Mesodermal cell (in vitro differentiated cells): ENCODE measurements at regions not wholly inside any gene's neighbourhood (a gene's known extent, or its start where the extent isn't known, plus 50 kb on each side); places are given as distances from the start of the nearest gene placed in this dataset.
"Not testable (repeated sequence)": the region's sequence is repeated elsewhere in the genome, so short reads cannot be mapped to it uniquely, and the experiment has no call there.

Experiments
- H3K27ac ChIP-seq: 2 replicates; pipeline ENCODE4 v1.7.0; 2013; ENCODE audit warnings: mild to moderate bottlenecking, low read depth, low read length, moderate library complexity; ENCODE audit not compliant: severe bottlenecking
- H3K36me3 ChIP-seq: 2 replicates; pipeline ENCODE4 v1.7.1; 2013; ENCODE audit warnings: mild to moderate bottlenecking, low read length, moderate library complexity; ENCODE audit not compliant: control insufficient read depth, insufficient read depth
- H3K4me1 ChIP-seq: one replicate; pipeline ENCODE4 v1.7.1; 2013; ENCODE audit warnings: mild to moderate bottlenecking, low read length; ENCODE audit not compliant: insufficient read depth, control insufficient read depth, poor library complexity, severe bottlenecking
- H3K4me3 ChIP-seq: 2 replicates; pipeline ENCODE4 v1.7.0; 2013; ENCODE audit warnings: low read length, control low read depth, mild to moderate bottlenecking; ENCODE audit not compliant: insufficient read depth, poor library complexity, severe bottlenecking; ENCODE audit errors: extremely low read depth
- H3K9me3 ChIP-seq: 2 replicates; pipeline ENCODE4 v1.7.1; 2013; ENCODE audit warnings: mild to moderate bottlenecking, low read length, moderate library complexity; ENCODE audit not compliant: control insufficient read depth
- WGBS, 2 experiments: methylation state at CpG; one replicate each; pipeline ENCODE4 v1.1.5; 2013; ENCODE audit warnings: missing lambda C conversion rate in 2 of 2; ENCODE audit not compliant: insufficient coverage in 2 of 2; 5-methylcytosine and 5-hydroxymethylcytosine counted together

GRCh38 chr21:39080366-39080765 lies 102.9 kb downstream of the PSMG1 start:
- H3K27ac ChIP-seq, result no peak overlapping the region
- no peak overlapping the region for H3K4me3 ChIP-seq
- no peaks in the 10 kb centered on the region for H3K9me3 ChIP-seq
- WGBS, 2 experiments, result 90 to 94% methylated on average over 2 of the region's 5 CpGs
- H3K36me3 ChIP-seq, result no peaks in the 10 kb centered on the region
- H3K4me1 ChIP-seq, result no peaks in the 10 kb centered on the region

DNA sequence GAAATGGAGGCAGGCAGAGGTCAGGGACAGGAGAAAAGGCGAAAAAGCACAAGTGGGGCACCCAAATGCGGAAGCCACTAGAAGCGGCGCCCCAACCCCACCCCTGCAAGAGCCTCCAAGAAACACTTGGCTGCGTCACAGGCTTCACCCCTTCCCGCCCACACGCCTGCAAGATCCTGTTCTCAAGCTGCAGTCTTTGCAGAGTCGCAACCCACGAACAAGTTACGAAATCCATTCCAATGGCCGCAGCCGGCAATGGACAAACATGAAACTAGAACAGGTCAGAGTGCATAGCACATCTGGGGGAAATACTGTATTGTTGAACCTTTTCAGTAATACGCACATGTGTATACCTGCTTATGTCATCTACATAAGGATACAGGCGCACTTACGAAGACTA lies 103.6 kb downstream of the PSMG1 start:
- WGBS, 2 experiments, result 89 to 91% methylated on average over 15 of the region's 15 CpGs
- no peak overlapping the region for H3K4me3 ChIP-seq

GRCh38 chr21:39078322-39079065 lies 104.8 kb downstream of the PSMG1 start:
- Histone ChIP-seq H3K36me3 (no peaks in the 10 kb centered on the region), H3K4me3 (no peak overlapping the region), H3K27ac (no peak overlapping the region), H3K9me3 (peaks cover 9% of the 10 kb centered on the region), H3K4me1 (no peaks in the 10 kb centered on the region)
- 80 to 84% methylated on average over 1 to 3 of the region's 5 CpGs for WGBS, 2 experiments

More for the DNA sequence above, 103.6 kb downstream of the PSMG1 start:
- Histone ChIP-seq H3K27ac (no peak overlapping the region), H3K9me3 (peaks cover 2% of the 10 kb centered on the region), H3K4me1 (no peaks in the 10 kb centered on the region), H3K36me3 (no peaks in the 10 kb centered on the region)

- Histone ChIP-seq H3K27ac (no peak overlapping the region), H3K36me3 (no peaks in the 10 kb centered on the region), H3K9me3 (peaks cover 9% of the 10 kb centered on the region), H3K4me3 (no peak overlapping the region), H3K4me1 (no peaks in the 10 kb centered on the region)
- WGBS, 2 experiments, result 73 to 78% methylated on average over 1 to 2 of the region's 3 CpGs
Observed at GRCh38 chr21:39077876-39078275, 105.4 kb downstream of the PSMG1 start.

DNA sequence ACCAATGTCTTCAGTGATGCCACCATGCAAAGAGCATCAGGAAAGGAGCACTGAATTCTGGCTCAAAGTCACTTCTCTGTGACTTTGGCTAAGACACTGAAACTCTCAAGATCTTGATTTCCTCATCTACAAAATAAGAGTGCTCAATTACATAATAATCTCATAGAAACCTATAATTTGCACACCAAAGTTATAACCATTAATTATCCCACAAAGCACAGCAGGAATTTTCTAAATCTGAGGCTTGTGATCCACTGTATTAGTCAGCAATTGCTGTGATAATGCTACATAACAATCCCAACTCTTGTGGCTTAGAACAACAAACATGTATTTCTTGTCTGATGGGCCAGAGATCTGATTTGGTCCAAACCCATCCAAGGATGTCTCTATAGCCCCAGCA lies 108.7 kb downstream of the PSMG1 start:
- Histone ChIP-seq H3K27ac (no peak overlapping the region), H3K36me3 (no peaks in the 10 kb centered on the region), H3K4me3 (no peak overlapping the region), H3K9me3 (peaks cover 9% of the 10 kb centered on the region), H3K4me1 (no peaks in the 10 kb centered on the region)

- Histone ChIP-seq H3K4me3 (no peak overlapping the region), H3K4me1 (no peaks in the 10 kb centered on the region), H3K9me3 (peaks cover 9% of the 10 kb centered on the region), H3K36me3 (no peaks in the 10 kb centered on the region), H3K27ac (no peak overlapping the region)
- WGBS, 2 experiments, result 85 to 94% methylated on average over 4 of the region's 4 CpGs
Observed at GRCh38 chr21:39073717-39074116, 109.5 kb downstream of the PSMG1 start.

- no peak overlapping the region for H3K4me3 ChIP-seq
- WGBS, 2 experiments, result 80 to 100% methylated on average over 1 to 2 of the region's 3 CpGs
- peaks cover 9% of the 10 kb centered on the region for H3K9me3 ChIP-seq
- no peak overlapping the region for H3K27ac ChIP-seq
- H3K4me1 ChIP-seq, result no peaks in the 10 kb centered on the region
- no peaks in the 10 kb centered on the region for H3K36me3 ChIP-seq
Observed at GRCh38 chr21:39073063-39073462, 110.2 kb downstream of the PSMG1 start.

DNA sequence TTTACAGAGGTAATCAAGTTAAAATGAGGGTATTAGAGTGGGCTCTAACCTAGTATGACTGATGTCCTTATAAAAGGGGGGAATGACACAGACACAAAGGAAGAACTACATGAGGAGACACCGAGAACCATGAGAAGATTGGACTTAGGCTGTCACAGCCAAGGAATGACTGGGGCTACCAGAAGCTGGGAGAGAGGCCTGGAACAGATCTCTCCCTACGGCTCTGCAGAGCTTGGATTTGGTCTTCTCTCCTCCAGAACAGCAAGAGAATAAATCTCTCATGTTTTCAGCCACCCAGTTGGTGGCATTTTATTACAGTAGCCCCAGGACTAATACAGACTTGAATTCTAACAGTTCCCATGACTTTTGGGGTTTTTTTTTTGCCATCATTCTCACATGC lies 110.8 kb downstream of the PSMG1 start:
- H3K4me3 ChIP-seq, result no peak overlapping the region
- no peaks in the 10 kb centered on the region for H3K36me3 ChIP-seq
- no peak overlapping the region for H3K27ac ChIP-seq
- H3K9me3 ChIP-seq, result peaks cover 9% of the 10 kb centered on the region
- WGBS, 2 experiments, result 90 to 100% methylated on average over 2 of the region's 2 CpGs
- no peaks in the 10 kb centered on the region for H3K4me1 ChIP-seq

GRCh38 chr21:39071623-39072214 lies 111.5 kb downstream of the PSMG1 start:
- 84 to 85% methylated on average over 3 of the region's 4 CpGs for WGBS, 2 experiments

DNA sequence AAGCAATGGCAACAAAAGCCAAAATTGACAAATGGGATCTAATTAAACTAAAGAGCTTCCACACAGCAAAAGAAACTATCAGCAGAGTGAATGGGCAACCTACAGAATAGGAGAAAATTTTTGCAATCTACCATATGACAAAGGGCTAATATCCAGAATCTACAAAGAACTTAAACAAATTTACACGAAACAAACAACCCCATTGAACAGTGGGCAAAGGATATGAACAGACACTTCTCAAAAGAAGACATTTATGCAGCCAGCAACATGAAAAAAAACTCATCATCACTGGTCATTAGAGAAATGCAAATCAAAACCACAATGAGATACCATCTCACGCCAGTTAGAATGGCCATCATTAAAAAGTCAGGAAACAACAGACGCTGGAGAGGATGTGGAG lies 113.4 kb downstream of the PSMG1 start:
- H3K4me1 ChIP-seq, H3K9me3 ChIP-seq: not testable (repeated sequence)
- 60 to 89% methylated on average over 1 of the region's 3 CpGs for WGBS, 2 experiments

More at GRCh38 chr21:39071623-39072214, 111.5 kb downstream of the PSMG1 start:
- no peaks in the 10 kb centered on the region for H3K36me3 ChIP-seq
- H3K9me3 ChIP-seq, result peaks cover 9% of the 10 kb centered on the region
- H3K27ac ChIP-seq, result no peak overlapping the region
- H3K4me3 ChIP-seq, result no peak overlapping the region
- no peaks in the 10 kb centered on the region for H3K4me1 ChIP-seq

More for the DNA sequence above, 113.4 kb downstream of the PSMG1 start:
- H3K36me3 ChIP-seq, H3K4me3 ChIP-seq, H3K27ac ChIP-seq: not testable (repeated sequence)
